ENCODE measurements at regions not wholly inside any gene's neighbourhood (a gene's known extent, or its start where the extent isn't known, plus 50 kb on each side); places are given as distances from the start of the nearest gene placed in this dataset.

DNA sequence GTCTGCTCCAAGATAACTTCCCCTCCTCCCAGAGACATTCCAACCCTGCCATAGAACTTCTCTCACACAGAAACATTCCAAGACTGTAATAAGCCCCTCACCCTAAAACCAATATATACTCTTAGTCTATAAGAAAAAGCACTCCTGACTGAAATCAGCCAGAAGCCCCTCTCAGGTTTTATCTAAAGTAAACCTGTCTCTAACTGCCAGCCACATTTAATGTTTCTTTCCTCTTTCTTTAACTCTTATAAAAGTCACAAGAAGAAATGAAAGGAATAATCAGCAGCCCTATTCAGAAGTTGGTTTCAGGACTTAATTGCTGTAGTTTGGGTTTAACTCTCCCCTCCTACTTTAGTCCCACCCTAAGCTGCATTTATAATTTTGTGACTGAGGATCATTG, 165.0 kb upstream of the ZCCHC13 start:
- TF ChIP-seq CTCF (IDR thresholded peaks at IDR 0.05): no peak
- TF ChIP-seq POLR2A (IDR thresholded peaks at IDR 0.05): no peak
